ENCODE measurements at regions not wholly inside any gene's neighbourhood (a gene's known extent, or its start where the extent isn't known, plus 50 kb on each side); places are given as distances from the start of the nearest gene placed in this dataset.

GRCh38 chr17:26792486-26792885 lies 501.4 kb upstream of the WSB1 start:
- Mint-ChIP-seq H3K4me3 (no peak overlapping the region), H3K9me3 (no peaks in the 10 kb centered on the region), H3K27me3 (no peaks in the 10 kb centered on the region), H3K4me1 (ENCODE audit: low read depth) (no peaks in the 10 kb centered on the region), H3K27ac (no peak overlapping the region), H3K36me3 (no peaks in the 10 kb centered on the region)
- intact Hi-C loops (cut with micrococcal nuclease) = no loop called here
- POLR2A ChIA-PET = no interaction called here
- DNase-seq = no peak
- CTCF ChIA-PET = no interaction called here

- Mint-ChIP-seq H3K27ac (no peak overlapping the region), H3K4me3 (no peak overlapping the region), H3K4me1 (ENCODE audit: low read depth) (no peaks in the 10 kb centered on the region), H3K36me3 (no peaks in the 10 kb centered on the region), H3K27me3 (no peaks in the 10 kb centered on the region), H3K9me3 (peaks cover 3% of the 10 kb centered on the region)
- ChIA-PET POLR2A (no interaction called here), CTCF (no interaction called here)
- DNase-seq = no peak
- intact Hi-C loops (cut with micrococcal nuclease) = no loop called here
Observed at GRCh38 chr17:26807024-26807423, 486.9 kb upstream of the WSB1 start.

GRCh38 chr17:26809033-26809432 lies 484.9 kb upstream of the WSB1 start:
- intact Hi-C loops (cut with micrococcal nuclease) = no loop called here
- Mint-ChIP-seq H3K9me3 (peaks cover 3% of the 10 kb centered on the region), H3K4me1 (ENCODE audit: low read depth) (no peaks in the 10 kb centered on the region), H3K27me3 (no peaks in the 10 kb centered on the region), H3K27ac (no peak overlapping the region), H3K36me3 (no peaks in the 10 kb centered on the region), H3K4me3 (no peak overlapping the region)
- ChIA-PET CTCF (no interaction called here), POLR2A (no interaction called here)
- DNase-seq = no peak

GRCh38 chr17:26818736-26819135 lies 475.2 kb upstream of the WSB1 start:
- Mint-ChIP-seq H3K27ac (no peak overlapping the region), H3K4me1 (ENCODE audit: low read depth) (no peaks in the 10 kb centered on the region), H3K27me3 (no peaks in the 10 kb centered on the region), H3K9me3 (no peaks in the 10 kb centered on the region), H3K36me3 (no peaks in the 10 kb centered on the region), H3K4me3 (no peak overlapping the region)
- DNase-seq = no peak
- ChIA-PET CTCF (no interaction called here), POLR2A (no interaction called here)
- intact Hi-C loops (cut with micrococcal nuclease) = no loop called here

Data from activated CD4-positive, alpha-beta memory T cell treated with anti-CD3 and anti-CD28 coated beads for 36 hours (primary cell).